ENCODE measurements at regions not wholly inside any gene's neighbourhood (a gene's known extent, or its start where the extent isn't known, plus 50 kb on each side); places are given as distances from the start of the nearest gene placed in this dataset.
"Not testable (repeated sequence)": the region's sequence is repeated elsewhere in the genome, so short reads cannot be mapped to it uniquely, and the experiment has no call there.

DNA sequence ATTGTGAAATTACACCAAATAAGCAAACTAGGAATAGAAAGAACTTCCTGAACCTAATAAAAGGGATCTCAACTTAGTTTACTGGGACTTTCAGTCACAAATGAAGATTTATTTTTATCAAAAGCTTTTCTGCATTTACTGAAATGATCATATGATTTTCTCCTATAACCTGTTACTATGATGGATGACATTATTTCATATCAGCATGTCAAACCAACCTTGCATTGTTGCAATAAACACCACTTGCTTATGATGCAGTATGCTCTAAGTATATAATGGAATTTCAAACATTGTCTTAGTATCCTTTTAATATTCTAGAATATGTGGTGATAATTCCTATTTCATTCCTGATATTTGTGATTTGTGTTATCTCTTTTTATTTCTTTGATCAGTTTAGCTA, 303.0 kb downstream of the CGGBP1 start:
- no peak overlapping the region for H3K4me2 ChIP-seq (ENCODE audit: low read depth, low read length, poor library complexity, severe bottlenecking)
- H3K27me3 ChIP-seq (ENCODE audit: insufficient read depth, low read length, poor library complexity, severe bottlenecking), result no peaks in the 10 kb centered on the region
- H3K4me3 ChIP-seq (ENCODE audit: low read length, poor library complexity, severe bottlenecking), result no peak overlapping the region
- no peaks in the 10 kb centered on the region for H3K79me2 ChIP-seq (ENCODE audit: insufficient read depth, low read length)
- no peaks in the 10 kb centered on the region for H3F3A ChIP-seq (ENCODE audit: low read depth)
- no peaks in the 10 kb centered on the region for H3K9me3 ChIP-seq (ENCODE audit: insufficient read depth, low read depth, low read length)
- H2AFZ ChIP-seq (ENCODE audit: low read length), result no peak overlapping the region
- no peaks in the 10 kb centered on the region for H3K9me2 ChIP-seq (replicated peaks; ENCODE audit: low read depth, low read length)
- no peaks in the 10 kb centered on the region for H4K20me1 ChIP-seq (ENCODE audit: insufficient read depth, low read length, poor library complexity, severe bottlenecking)
- TF ChIP-seq, protein P1, sequence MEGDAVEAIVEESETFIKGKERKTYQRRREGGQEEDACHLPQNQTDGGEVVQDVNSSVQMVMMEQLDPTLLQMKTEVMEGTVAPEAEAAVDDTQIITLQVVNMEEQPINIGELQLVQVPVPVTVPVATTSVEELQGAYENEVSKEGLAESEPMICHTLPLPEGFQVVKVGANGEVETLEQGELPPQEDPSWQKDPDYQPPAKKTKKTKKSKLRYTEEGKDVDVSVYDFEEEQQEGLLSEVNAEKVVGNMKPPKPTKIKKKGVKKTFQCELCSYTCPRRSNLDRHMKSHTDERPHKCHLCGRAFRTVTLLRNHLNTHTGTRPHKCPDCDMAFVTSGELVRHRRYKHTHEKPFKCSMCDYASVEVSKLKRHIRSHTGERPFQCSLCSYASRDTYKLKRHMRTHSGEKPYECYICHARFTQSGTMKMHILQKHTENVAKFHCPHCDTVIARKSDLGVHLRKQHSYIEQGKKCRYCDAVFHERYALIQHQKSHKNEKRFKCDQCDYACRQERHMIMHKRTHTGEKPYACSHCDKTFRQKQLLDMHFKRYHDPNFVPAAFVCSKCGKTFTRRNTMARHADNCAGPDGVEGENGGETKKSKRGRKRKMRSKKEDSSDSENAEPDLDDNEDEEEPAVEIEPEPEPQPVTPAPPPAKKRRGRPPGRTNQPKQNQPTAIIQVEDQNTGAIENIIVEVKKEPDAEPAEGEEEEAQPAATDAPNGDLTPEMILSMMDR (conservative IDR thresholded peaks at IDR 0.05; ENCODE audit: low read length), result no peak
- TF ChIP-seq EZH2phosphoT487 (IDR thresholded peaks at IDR 0.05; ENCODE audit: borderline replicate concordance), result no peak
- no peak overlapping the region for H3K9ac ChIP-seq (ENCODE audit: low read depth, low read length, poor library complexity, severe bottlenecking)
- H3K4me1 ChIP-seq (ENCODE audit: insufficient read depth, low read length, poor library complexity, severe bottlenecking), result no peaks in the 10 kb centered on the region
- no peaks in the 10 kb centered on the region for H3K36me3 ChIP-seq (ENCODE audit: insufficient read depth, low read length)

DNA sequence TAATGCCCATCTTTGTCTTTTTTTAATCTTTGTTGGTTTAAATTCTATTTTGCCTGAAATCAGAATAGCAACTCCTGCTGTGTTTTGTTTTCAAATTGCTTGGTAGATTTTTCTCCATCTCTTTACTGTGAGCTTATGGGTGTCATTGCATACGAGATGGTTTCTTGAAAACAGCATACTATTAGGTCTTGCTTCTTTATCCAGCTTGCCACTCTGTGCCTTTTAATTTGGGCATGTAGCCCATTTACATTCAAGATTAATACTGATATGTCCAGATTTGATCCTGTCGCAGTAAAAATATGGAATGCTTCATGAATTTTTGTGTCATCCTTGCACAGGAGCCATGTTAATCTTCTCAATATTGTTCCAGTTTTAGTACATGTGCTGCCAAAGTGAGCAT, 316.6 kb downstream of the CGGBP1 start:
- no peak overlapping the region for H3K9ac ChIP-seq (ENCODE audit: low read depth, low read length, poor library complexity, severe bottlenecking)
- no peak overlapping the region for H3K4me3 ChIP-seq (ENCODE audit: low read length, poor library complexity, severe bottlenecking)
- no peaks in the 10 kb centered on the region for H3K4me1 ChIP-seq (ENCODE audit: insufficient read depth, low read length, poor library complexity, severe bottlenecking)
- no peaks in the 10 kb centered on the region for H4K20me1 ChIP-seq (ENCODE audit: insufficient read depth, low read length, poor library complexity, severe bottlenecking)
- no peaks in the 10 kb centered on the region for H3K9me2 ChIP-seq (replicated peaks; ENCODE audit: low read depth, low read length)
- H3F3A ChIP-seq (ENCODE audit: low read depth), result no peaks in the 10 kb centered on the region
- no peak for TF ChIP-seq EZH2phosphoT487 (IDR thresholded peaks at IDR 0.05; ENCODE audit: borderline replicate concordance)
- TF ChIP-seq, protein P1 (conservative IDR thresholded peaks at IDR 0.05; ENCODE audit: low read length), result no peak
- no peaks in the 10 kb centered on the region for H3K27me3 ChIP-seq (ENCODE audit: insufficient read depth, low read length, poor library complexity, severe bottlenecking)
- no peak overlapping the region for H2AFZ ChIP-seq (ENCODE audit: low read length)
- H3K36me3 ChIP-seq (ENCODE audit: insufficient read depth, low read length), result no peaks in the 10 kb centered on the region
- H3K79me2 ChIP-seq (ENCODE audit: insufficient read depth, low read length), result no peaks in the 10 kb centered on the region
- H3K4me2 ChIP-seq (ENCODE audit: low read depth, low read length, poor library complexity, severe bottlenecking), result no peak overlapping the region
- H3K9me3 ChIP-seq (ENCODE audit: insufficient read depth, low read depth, low read length), result peaks cover 6% of the 10 kb centered on the region; the same call in 1 of the 2 replicates

DNA sequence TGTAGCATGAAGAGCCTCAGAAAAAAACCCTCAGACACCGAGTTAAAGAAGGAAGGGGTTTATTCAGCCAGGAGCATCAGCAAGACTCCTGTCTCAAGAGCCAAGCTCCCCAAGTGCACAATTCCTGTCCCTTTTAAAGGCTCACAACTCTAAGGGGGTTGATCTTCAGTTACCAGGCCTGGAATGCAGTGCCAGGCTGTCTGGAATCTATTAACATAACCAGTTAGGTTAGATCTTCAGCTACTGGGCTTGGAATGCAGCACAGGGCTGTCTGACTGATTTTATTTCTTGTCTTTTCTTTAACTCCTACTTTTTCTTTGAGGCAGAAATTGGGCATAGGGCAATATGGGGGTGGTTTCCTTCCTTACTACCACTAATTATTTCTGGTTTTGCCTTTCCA, 317.9 kb downstream of the CGGBP1 start:
- H3F3A ChIP-seq (ENCODE audit: low read depth); H3K27me3 ChIP-seq (ENCODE audit: insufficient read depth, low read length, poor library complexity, severe bottlenecking); H3K79me2 ChIP-seq (ENCODE audit: insufficient read depth, low read length): not testable (repeated sequence)

DNA sequence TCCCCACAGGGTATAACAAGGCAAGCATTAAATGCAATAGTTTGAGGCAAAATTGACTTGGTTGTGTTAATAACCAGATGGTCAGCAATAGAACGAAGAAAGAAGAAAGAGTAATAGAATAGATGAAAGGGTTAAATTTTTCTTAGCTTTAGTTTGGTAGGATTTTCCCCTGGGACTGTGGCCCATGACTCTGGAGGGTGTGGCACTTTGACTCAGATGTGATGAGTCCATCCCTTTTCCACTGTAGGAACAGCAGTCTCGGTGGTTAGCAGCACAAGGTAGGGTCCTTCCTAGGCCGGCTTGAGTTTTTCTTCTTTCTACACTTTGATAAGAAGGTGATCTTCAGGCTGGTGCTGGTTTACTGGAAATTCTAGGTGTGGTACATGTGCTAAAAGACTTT, 321.0 kb downstream of the CGGBP1 start:
- H3K4me2 ChIP-seq (ENCODE audit: low read depth, low read length, poor library complexity, severe bottlenecking); H3K79me2 ChIP-seq (ENCODE audit: insufficient read depth, low read length): not testable (repeated sequence)

More for the DNA sequence above, 317.9 kb downstream of the CGGBP1 start:
- not testable (repeated sequence) for H3K9ac ChIP-seq (ENCODE audit: low read depth, low read length, poor library complexity, severe bottlenecking); H3K4me3 ChIP-seq (ENCODE audit: low read length, poor library complexity, severe bottlenecking); H3K4me1 ChIP-seq (ENCODE audit: insufficient read depth, low read length, poor library complexity, severe bottlenecking); H2AFZ ChIP-seq (ENCODE audit: low read length); H3K9me2 ChIP-seq (replicated peaks; ENCODE audit: low read depth, low read length); H4K20me1 ChIP-seq (ENCODE audit: insufficient read depth, low read length, poor library complexity, severe bottlenecking); H3K36me3 ChIP-seq (ENCODE audit: insufficient read depth, low read length); H3K4me2 ChIP-seq (ENCODE audit: low read depth, low read length, poor library complexity, severe bottlenecking); H3K9me3 ChIP-seq (ENCODE audit: insufficient read depth, low read depth, low read length)

More for the DNA sequence above, 321.0 kb downstream of the CGGBP1 start:
- H3K4me3 ChIP-seq (ENCODE audit: low read length, poor library complexity, severe bottlenecking); H3F3A ChIP-seq (ENCODE audit: low read depth); H3K9me3 ChIP-seq (ENCODE audit: insufficient read depth, low read depth, low read length); H3K4me1 ChIP-seq (ENCODE audit: insufficient read depth, low read length, poor library complexity, severe bottlenecking); H2AFZ ChIP-seq (ENCODE audit: low read length); H3K9ac ChIP-seq (ENCODE audit: low read depth, low read length, poor library complexity, severe bottlenecking); H4K20me1 ChIP-seq (ENCODE audit: insufficient read depth, low read length, poor library complexity, severe bottlenecking); H3K27me3 ChIP-seq (ENCODE audit: insufficient read depth, low read length, poor library complexity, severe bottlenecking); H3K9me2 ChIP-seq (replicated peaks; ENCODE audit: low read depth, low read length); H3K36me3 ChIP-seq (ENCODE audit: insufficient read depth, low read length): not testable (repeated sequence)
